ENCODE measurements at regions not wholly inside any gene's neighbourhood (a gene's known extent, or its start where the extent isn't known, plus 50 kb on each side); places are given as distances from the start of the nearest gene placed in this dataset.

- Histone ChIP-seq H4K8ac (replicated peaks; ENCODE audit: insufficient read length, low read depth, low read length) (no peak overlapping the region), H3K56ac (ENCODE audit: insufficient read length, low read depth, low read length) (no peak overlapping the region), H3K27ac (ENCODE audit: insufficient read length, low read depth, low read length) (no peak overlapping the region), H4K91ac (ENCODE audit: insufficient read length, low read depth, low read length) (no peak overlapping the region), H2BK120ac (ENCODE audit: low read depth, low read length, poor library complexity, severe bottlenecking) (no peak overlapping the region), H3K23ac (ENCODE audit: insufficient read length, low read depth, low read length) (no peak overlapping the region), H2BK12ac (ENCODE audit: insufficient read length, low read depth, low read length) (no peak overlapping the region), H3K23me2 (ENCODE audit: insufficient read length, low read depth, low read length, poor library complexity, severe bottlenecking) (no peaks in the 10 kb centered on the region), H2BK15ac (ENCODE audit: low read depth, low read length) (no peak overlapping the region), H3K79me2 (ENCODE audit: insufficient read depth, low read length) (no peaks in the 10 kb centered on the region), H3K14ac (ENCODE audit: insufficient read depth, low read length) (no peak overlapping the region), H2BK20ac (ENCODE audit: low read depth, low read length, poor library complexity, severe bottlenecking) (no peak overlapping the region), H2BK5ac (ENCODE audit: insufficient read length, low read length) (no peak overlapping the region), H4K5ac (ENCODE audit: insufficient read length, low read depth, low read length) (no peak overlapping the region), H3K9me3 (ENCODE audit: control insufficient read depth, low read depth, low read length) (no peaks in the 10 kb centered on the region), H3K4me2 (ENCODE audit: insufficient read depth, insufficient read length, low read length) (no peak overlapping the region), H3K9ac (ENCODE audit: extremely low read depth, insufficient read length, low read length) (no peak overlapping the region), H4K20me1 (ENCODE audit: control insufficient read depth, insufficient read depth, insufficient read length) (no peaks in the 10 kb centered on the region), H3K4ac (ENCODE audit: low read depth, low read length) (no peak overlapping the region), H3K4me1 (ENCODE audit: insufficient read depth, low read length) (no peaks in the 10 kb centered on the region), H2AFZ (ENCODE audit: low read length) (peak overlapping the region; percentile 78), H3K27me3 (ENCODE audit: insufficient read depth, low read length) (no peaks in the 10 kb centered on the region), H3T11ph (ENCODE audit: low read length) (no peak overlapping the region), H2AK5ac (ENCODE audit: insufficient read length, low read length) (no peak overlapping the region), H3K18ac (ENCODE audit: insufficient read length, low read depth, low read length) (no peak overlapping the region), H3K79me1 (ENCODE audit: insufficient read depth, low read depth, low read length, poor library complexity, severe bottlenecking) (no peaks in the 10 kb centered on the region)
- H3K4me1 Mint-ChIP-seq = peaks cover 2 to 3% of the 10 kb centered on the region in 2 experiments; a peak in 2 of 4 replicates
- no peaks in the 10 kb centered on the region for H3K9me3 Mint-ChIP-seq
- no peak for TF ChIP-seq CTCF (conservative IDR thresholded peaks at IDR 0.05)
- 0 out of 7 replicates have a peak overlapping the region, but pooled peaks of 1 of the 3 experiments have one; percentile 45 for H3K27ac Mint-ChIP-seq
- WGBS (ENCODE audit: extremely low coverage, insufficient read length, low lambda C conversion rate) = no CpG with 5 or more reads among the region's 6 CpGs
- H3K27me3 Mint-ChIP-seq (ENCODE audit: low read depth) = no peaks in the 10 kb centered on the region
- no peak overlapping the region for H3K4me3 Mint-ChIP-seq
- no peak for DNase-seq
- no peaks in the 10 kb centered on the region for H3K36me3 Mint-ChIP-seq (ENCODE audit: insufficient read depth in 1 of 3, low read depth in 3 of 3)
Observed at GRCh38 chrX:93791304-93791703, 117.3 kb downstream of the FAM133A start.

Measured in H9 (cell line).